ENCODE measurements at regions not wholly inside any gene's neighbourhood (a gene's known extent, or its start where the extent isn't known, plus 50 kb on each side); places are given as distances from the start of the nearest gene placed in this dataset.

DNA sequence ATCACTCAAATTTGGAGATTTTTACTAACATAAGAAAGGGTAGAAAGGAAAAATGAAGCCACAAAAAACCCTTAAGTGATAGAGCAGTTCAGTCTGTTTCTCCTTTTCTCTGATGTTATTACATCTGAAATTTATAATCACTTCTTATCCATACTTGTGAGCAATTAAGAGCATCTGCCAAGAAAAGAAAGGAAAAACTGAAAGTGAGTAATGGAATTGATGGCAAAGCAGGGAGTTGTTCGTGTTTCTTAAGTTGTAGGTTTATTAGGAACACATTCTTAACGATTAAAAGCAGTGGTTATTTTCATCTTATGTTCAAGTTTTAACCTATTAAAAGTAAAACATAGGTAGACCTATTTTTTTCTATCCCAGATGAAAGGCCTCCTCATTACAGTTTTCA lies 277.7 kb downstream of the RND3 start:
- Histone ChIP-seq H2BK20ac (ENCODE audit: low read depth, low read length, poor library complexity, severe bottlenecking) (no peak overlapping the region), H4K20me1 (ENCODE audit: control insufficient read depth, insufficient read depth, insufficient read length) (no peaks in the 10 kb centered on the region), H3K4me1 (ENCODE audit: insufficient read depth, low read length) (peaks cover 2% of the 10 kb centered on the region; the same call in 1 of the 2 replicates), H2AFZ (ENCODE audit: low read length) (no peak overlapping the region), H3K14ac (ENCODE audit: insufficient read depth, low read length) (no peak overlapping the region), H4K8ac (replicated peaks; ENCODE audit: insufficient read length, low read depth, low read length) (no peak overlapping the region), H2BK15ac (ENCODE audit: low read depth, low read length) (no peak overlapping the region), H2AK5ac (ENCODE audit: insufficient read length, low read length) (no peak overlapping the region), H3K9me3 (ENCODE audit: control insufficient read depth, low read depth, low read length) (no peaks in the 10 kb centered on the region), H3K79me1 (ENCODE audit: insufficient read depth, low read depth, low read length, poor library complexity, severe bottlenecking) (no peaks in the 10 kb centered on the region), H3K4me2 (ENCODE audit: insufficient read depth, insufficient read length, low read length) (no peak overlapping the region), H4K91ac (ENCODE audit: insufficient read length, low read depth, low read length) (no peak overlapping the region), H2BK5ac (ENCODE audit: insufficient read length, low read length) (no peak overlapping the region), H2BK120ac (ENCODE audit: low read depth, low read length, poor library complexity, severe bottlenecking) (no peak overlapping the region), H3T11ph (ENCODE audit: low read length) (no peak overlapping the region), H3K18ac (ENCODE audit: insufficient read length, low read depth, low read length) (no peak overlapping the region), H3K56ac (ENCODE audit: insufficient read length, low read depth, low read length) (no peak overlapping the region), H3K27ac (ENCODE audit: insufficient read length, low read depth, low read length) (no peak overlapping the region), H4K5ac (ENCODE audit: insufficient read length, low read depth, low read length) (no peak overlapping the region), H3K4ac (ENCODE audit: low read depth, low read length) (no peak overlapping the region), H3K23ac (ENCODE audit: insufficient read length, low read depth, low read length) (no peak overlapping the region), H3K23me2 (ENCODE audit: insufficient read length, low read depth, low read length, poor library complexity, severe bottlenecking) (no peaks in the 10 kb centered on the region), H3K27me3 (ENCODE audit: insufficient read depth, low read length) (no peaks in the 10 kb centered on the region), H3K9ac (ENCODE audit: extremely low read depth, insufficient read length, low read length) (no peak overlapping the region), H3K79me2 (ENCODE audit: insufficient read depth, low read length) (no peaks in the 10 kb centered on the region), H2BK12ac (ENCODE audit: insufficient read length, low read depth, low read length) (no peak overlapping the region)
- H3K4me1 Mint-ChIP-seq, result peaks cover 15 to 22% of the 10 kb centered on the region in 2 experiments
- DNase-seq, result no peak
- H3K36me3 Mint-ChIP-seq (ENCODE audit: insufficient read depth in 1 of 3, low read depth in 3 of 3), result no peaks in the 10 kb centered on the region
- TF ChIP-seq, protein P1, sequence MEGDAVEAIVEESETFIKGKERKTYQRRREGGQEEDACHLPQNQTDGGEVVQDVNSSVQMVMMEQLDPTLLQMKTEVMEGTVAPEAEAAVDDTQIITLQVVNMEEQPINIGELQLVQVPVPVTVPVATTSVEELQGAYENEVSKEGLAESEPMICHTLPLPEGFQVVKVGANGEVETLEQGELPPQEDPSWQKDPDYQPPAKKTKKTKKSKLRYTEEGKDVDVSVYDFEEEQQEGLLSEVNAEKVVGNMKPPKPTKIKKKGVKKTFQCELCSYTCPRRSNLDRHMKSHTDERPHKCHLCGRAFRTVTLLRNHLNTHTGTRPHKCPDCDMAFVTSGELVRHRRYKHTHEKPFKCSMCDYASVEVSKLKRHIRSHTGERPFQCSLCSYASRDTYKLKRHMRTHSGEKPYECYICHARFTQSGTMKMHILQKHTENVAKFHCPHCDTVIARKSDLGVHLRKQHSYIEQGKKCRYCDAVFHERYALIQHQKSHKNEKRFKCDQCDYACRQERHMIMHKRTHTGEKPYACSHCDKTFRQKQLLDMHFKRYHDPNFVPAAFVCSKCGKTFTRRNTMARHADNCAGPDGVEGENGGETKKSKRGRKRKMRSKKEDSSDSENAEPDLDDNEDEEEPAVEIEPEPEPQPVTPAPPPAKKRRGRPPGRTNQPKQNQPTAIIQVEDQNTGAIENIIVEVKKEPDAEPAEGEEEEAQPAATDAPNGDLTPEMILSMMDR (conservative IDR thresholded peaks at IDR 0.05), result no peak
- H3K9me3 Mint-ChIP-seq, result no peaks in the 10 kb centered on the region
- no CpG with 5 or more reads among the region's 2 CpGs for WGBS (ENCODE audit: extremely low coverage, insufficient read length, low lambda C conversion rate)
- H3K4me3 Mint-ChIP-seq, result no peak overlapping the region
- no peaks in the 10 kb centered on the region for H3K27me3 Mint-ChIP-seq (ENCODE audit: low read depth)
- no peak overlapping the region for H3K27ac Mint-ChIP-seq
